Hematopoietic multipotent progenitor cell (in vitro differentiated cells): ENCODE measurements at regions not wholly inside any gene's neighbourhood (a gene's known extent, or its start where the extent isn't known, plus 50 kb on each side); places are given as distances from the start of the nearest gene placed in this dataset.
"Not testable (repeated sequence)": the region's sequence is repeated elsewhere in the genome, so short reads cannot be mapped to it uniquely, and the experiment has no call there.

Experiments
- DNase-seq, 3 donors: peaks; one replicate each; pipeline ENCODE4 v3.0.0-alpha.2; 2011 to 2015; ENCODE audit warnings: low read depth in 2 of 3, low spot score in 2 of 3

DNA sequence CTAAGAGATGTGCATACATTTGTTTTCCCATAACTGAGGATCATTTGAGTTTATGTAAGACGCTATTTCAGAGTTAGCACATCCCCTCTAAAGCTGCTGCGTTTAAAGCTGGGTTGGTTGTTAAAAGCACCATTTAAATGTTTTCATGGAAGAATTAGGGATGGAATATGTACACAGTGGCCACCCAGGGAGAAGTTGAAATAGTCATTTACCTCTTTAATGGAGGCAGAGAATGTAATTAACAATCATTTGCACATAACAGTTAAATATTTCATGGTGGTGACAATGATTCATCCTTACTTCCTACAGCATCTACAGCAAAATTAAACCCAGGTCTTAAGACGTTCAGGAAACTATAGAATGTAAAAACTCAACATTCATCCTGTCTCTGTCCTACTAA, 100.3 kb downstream of the KIF4B start:
- no peak for DNase-seq

- no peak for DNase-seq
These were observed 101.1 kb downstream of the KIF4B start for GRCh38 chr5:155114655-155115054.

DNA sequence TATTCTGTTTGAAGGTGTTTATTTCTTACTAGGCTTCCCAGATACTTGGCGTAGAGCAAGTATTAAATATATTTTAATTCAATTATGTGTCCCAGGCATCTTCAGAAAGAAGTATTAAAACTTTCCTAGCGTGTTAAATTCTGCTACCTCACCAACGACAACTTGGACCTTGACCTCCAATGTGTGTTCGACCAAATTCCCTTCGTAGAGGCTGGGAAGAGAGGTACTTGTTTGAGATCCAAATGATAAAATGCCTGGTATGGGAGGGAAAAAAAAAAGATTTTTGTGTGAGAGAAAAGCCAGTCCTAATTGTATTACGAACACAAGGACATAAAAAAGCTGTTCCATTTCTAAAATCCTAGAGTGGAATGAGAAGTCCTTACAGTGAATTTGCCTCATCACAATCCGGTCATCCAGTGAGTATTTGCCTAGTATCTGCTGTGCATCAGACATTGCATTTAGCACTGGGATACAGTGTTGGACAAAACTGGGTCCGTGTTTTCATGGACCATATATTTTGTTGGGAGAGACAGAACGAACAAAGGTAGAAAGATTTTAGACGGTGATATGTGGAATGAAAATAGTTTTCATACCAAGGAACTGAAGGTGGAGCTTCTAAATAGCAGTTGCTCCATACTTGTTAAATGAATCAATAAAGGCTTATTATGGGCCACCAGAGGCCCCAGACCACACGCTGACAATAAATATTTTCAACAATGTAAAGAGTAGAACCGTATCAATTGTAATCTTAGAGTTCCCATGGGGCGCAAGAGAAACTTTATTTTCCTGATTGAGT, 103.1 kb downstream of the KIF4B start:
- no peak for DNase-seq

- no peak for DNase-seq
These were observed 112.1 kb downstream of the KIF4B start for GRCh38 chr5:155125551-155126095.

- no peak for DNase-seq
These were observed 113.0 kb downstream of the KIF4B start for GRCh38 chr5:155126573-155126972.

- no peak for DNase-seq
These were observed 114.0 kb downstream of the KIF4B start for GRCh38 chr5:155127552-155127951.

GRCh38 chr5:155128786-155129512, 115.4 kb downstream of the KIF4B start:
- no peak for DNase-seq

- no peak for DNase-seq
These were observed 115.9 kb downstream of the KIF4B start for GRCh38 chr5:155129513-155129880.

DNA sequence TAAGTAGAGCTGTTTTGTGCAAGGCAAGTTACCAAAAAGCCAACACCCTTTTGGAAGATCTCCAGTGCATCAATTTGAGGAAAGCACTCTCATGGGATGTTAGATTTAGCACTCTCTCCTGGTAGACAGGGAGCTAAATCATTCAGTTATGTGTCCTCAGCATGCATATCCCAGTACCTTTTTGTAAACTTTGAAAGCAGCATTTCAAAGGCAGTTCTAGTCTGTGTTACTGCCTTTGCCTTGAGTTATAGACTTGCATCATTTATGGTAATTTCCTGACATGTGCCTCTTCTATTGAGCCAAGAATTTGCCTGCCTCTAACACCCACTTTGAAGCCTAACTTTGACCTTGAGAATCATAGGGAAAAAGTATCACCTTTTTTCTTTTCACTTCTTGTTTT, 120.6 kb downstream of the KIF4B start:
- no peak for DNase-seq

DNA sequence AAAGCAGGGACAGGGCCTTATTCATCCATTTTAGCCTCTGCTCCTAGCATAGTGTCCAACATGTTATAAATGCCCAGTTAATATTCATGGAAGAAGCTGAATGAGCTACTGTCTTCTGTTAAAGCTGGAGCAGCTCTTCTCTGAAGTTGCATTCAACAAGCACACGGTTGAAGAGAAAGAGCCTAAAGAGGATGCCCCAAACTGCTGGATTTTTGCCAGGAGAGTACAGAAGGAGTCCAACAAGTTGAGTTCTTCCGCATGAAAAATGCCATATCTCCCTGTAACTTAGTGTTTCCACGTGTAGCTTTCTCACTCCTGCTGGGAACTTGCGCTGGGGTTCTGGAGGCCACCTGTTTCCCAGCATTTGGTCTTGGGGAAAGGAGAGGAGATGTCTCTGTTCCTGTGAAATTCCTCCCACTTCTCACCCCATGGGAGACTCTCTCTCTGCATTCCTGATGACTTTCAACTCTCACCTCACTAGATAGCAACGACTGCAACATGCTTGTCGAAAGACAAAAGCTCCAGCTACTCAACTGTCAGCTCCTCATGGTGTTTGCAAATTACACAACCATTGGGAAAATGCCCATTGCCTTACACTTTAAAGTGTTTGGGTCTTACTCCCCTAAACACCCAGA, 122.8 kb downstream of the KIF4B start:
- DNase-seq, result no peak

GRCh38 chr5:155137683-155138082, 124.1 kb downstream of the KIF4B start:
- no peak for DNase-seq

DNA sequence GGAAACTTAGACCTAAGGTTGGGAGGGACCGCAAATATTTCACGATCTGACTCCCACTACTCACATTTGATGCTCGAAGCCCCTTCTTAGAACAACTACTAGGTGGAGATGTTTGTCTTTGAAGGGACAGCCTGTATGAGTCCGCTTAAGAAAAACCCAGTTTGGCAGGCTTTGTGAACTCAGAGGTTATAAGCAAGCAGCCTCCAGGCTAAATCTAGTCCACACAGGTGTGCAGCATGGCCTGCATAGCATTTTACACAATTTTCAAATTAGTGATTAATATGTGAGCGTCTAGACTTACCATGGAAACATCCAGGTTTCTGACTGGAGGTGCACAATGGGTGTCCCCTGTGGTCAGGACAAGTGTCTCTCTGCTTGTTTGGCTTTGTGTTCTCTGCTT, 127.1 kb downstream of the KIF4B start:
- DNase-seq, result no peak

DNA sequence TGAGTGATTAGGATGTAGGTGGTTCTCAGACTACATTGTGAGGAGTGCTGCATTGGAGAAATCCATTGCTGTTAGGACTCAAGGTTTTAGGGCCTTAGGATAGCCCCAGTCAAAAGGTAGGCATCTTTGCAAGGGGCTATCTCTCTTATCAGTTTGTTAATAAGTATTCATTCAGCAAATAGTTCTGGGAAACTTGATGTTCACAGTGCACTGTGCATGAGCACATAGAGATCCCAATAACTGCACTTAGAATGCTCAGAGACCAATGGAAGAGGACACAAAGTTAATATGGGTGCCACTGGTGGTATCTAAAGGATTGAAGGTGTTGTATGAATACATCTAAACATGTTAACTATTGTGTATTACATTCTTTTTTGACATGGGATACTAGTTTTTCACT, 131.4 kb downstream of the KIF4B start:
- no peak for DNase-seq

DNA sequence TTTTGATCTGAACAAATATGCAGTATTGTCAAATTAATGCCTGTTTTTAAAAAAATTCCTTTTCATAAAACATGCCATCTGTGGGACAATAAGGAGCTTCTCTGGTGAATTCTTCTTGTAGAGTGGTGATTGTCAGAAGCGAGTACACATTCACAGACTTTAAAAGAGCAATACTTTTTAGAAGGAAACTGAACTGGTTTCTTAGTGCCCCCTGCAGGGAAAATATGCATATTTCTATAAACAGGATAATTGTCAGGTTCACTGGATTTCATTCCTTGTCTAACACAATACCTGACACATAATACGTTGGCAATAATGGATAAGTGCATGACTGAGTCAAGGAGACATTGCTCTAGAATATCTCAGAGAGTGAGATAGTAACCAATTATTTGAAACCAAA, 133.7 kb downstream of the KIF4B start:
- peak in 1 of 3 donors; percentile 25 for DNase-seq

GRCh38 chr5:155148694-155149093, 135.1 kb downstream of the KIF4B start:
- no peak for DNase-seq

DNA sequence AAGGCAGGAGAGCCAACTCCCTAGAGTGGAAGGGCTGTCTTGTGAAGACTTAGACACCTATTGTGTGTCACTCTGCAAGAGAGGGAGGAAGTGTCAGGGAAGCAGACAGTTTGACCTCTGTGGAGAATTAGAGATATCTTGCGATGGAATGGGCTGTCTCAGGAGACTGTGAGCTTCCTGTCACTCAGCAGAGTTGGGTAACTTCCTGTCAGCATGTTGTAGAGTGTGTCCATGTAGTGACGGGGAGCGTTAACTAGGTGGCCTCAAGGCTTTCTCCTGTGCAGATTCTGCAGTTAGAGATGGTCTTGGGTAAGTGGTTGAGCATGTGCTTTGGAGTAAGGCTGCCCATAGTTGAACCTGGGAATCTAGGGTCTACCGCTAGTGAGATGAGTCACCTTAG, 136.5 kb downstream of the KIF4B start:
- peak in 1 of 3 donors; percentile 2 for DNase-seq

DNA sequence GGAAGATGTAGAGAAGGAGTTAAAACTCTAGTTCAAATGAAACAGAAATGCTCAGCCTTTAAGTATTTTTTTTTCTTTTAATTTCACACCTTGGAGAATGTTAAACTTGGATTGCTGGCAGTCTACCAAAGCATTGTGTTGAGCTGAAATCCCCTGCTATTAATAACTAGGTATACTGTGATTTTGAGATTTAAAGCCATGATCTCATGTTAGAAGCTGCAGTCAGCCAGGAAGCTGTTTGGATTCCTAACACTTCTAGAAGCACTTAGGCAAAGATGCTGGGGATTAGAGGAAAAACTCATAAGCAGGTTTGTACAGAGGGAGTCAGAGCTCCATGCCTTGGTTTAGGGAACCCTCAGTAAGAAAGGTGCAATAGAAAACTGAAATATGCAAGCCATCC, 141.4 kb downstream of the KIF4B start:
- DNase-seq, result no peak

DNA sequence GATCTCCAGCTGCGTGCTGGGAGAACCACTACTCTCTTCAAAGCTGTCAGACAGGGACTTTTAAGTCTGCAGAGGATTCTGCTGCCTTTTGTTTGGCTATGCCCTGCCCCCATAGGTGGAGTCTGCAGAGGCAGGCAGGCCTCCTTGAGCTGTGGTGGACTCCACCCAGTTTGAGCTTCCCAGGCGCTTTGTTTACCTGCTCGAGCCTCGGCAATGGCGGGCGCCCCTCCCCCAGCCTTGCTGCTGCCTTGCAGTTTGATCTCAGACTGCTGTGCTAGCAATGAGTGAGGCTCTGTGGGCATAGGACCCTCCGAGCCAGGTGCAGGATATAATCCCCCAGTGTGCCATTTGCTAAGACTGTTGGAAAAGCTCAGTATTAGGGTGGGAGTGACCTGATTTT, 149.5 kb downstream of the KIF4B start:
- not testable (repeated sequence) for DNase-seq

- DNase-seq, result no peak
These were observed 154.2 kb downstream of the KIF4B start for GRCh38 chr5:155167736-155168135.

GRCh38 chr5:155181542-155181941, 168.0 kb downstream of the KIF4B start:
- DNase-seq, result no peak

GRCh38 chr5:155189476-155189875, 175.9 kb downstream of the KIF4B start:
- DNase-seq, result no peak

- DNase-seq, result no peak
These were observed 176.4 kb downstream of the KIF4B start for GRCh38 chr5:155189981-155190380.
